A172 (cell line): ENCODE measurements at regions not wholly inside any gene's neighbourhood (a gene's known extent, or its start where the extent isn't known, plus 50 kb on each side); places are given as distances from the start of the nearest gene placed in this dataset.
A peak's percentile ranks its signal among the peaks of the same experiment; 100 is the strongest.
"Not testable (repeated sequence)": the region's sequence is repeated elsewhere in the genome, so short reads cannot be mapped to it uniquely, and the experiment has no call there.

Experiments used
- DNase-seq: peaks from one replicate; pipeline ENCODE4 v3.0.0-alpha.2; 2015; ENCODE audit warnings: low spot score

GRCh38 chr11:47928426-47928825 lies 51.9 kb upstream of the PTPRJ start:
- DNase-seq: no peak

GRCh38 chr11:47924184-47924691 lies 56.1 kb upstream of the PTPRJ start:
- DNase-seq: peak; percentile 95

- DNase-seq: peak; percentile 40
Observed at GRCh38 chr11:47923667-47924066, 56.7 kb upstream of the PTPRJ start.

- DNase-seq: not testable (repeated sequence)
Observed at GRCh38 chr11:47921080-47921555, 59.2 kb upstream of the PTPRJ start.

GRCh38 chr11:47918882-47919495 lies 61.4 kb upstream of the PTPRJ start:
- peak; percentile 73 for DNase-seq

- DNase-seq: no peak
Observed at GRCh38 chr11:47918370-47918690, 62.0 kb upstream of the PTPRJ start.

GRCh38 chr11:47917599-47918369 lies 62.6 kb upstream of the PTPRJ start:
- peak; percentile 97 for DNase-seq

GRCh38 chr11:47916361-47916841 lies 64.0 kb upstream of the PTPRJ start:
- no peak for DNase-seq

- DNase-seq: no peak
Observed at GRCh38 chr11:47915783-47916182, 64.6 kb upstream of the PTPRJ start.

GRCh38 chr11:47915374-47915773 lies 65.0 kb upstream of the PTPRJ start:
- DNase-seq: no peak

- peak; percentile 37 for DNase-seq
Observed at GRCh38 chr11:47914743-47915142, 65.6 kb upstream of the PTPRJ start.

GRCh38 chr11:47913529-47914244 lies 65.5 kb upstream of the NUP160 start:
- no peak for DNase-seq

GRCh38 chr11:47912843-47913437 lies 64.8 kb upstream of the NUP160 start:
- DNase-seq: no peak

GRCh38 chr11:47911149-47911548 lies 63.0 kb upstream of the NUP160 start:
- DNase-seq: no peak

GRCh38 chr11:47908198-47908597 lies 60.0 kb upstream of the NUP160 start:
- no peak for DNase-seq

GRCh38 chr11:47907499-47907898 lies 59.3 kb upstream of the NUP160 start:
- DNase-seq: no peak

- no peak for DNase-seq
Observed at GRCh38 chr11:47906066-47906465, 57.9 kb upstream of the NUP160 start.

- no peak for DNase-seq
Observed at GRCh38 chr11:47905358-47906059, 57.4 kb upstream of the NUP160 start.

GRCh38 chr11:47904808-47905207 lies 56.7 kb upstream of the NUP160 start:
- DNase-seq: no peak

- no peak for DNase-seq
Observed at GRCh38 chr11:47904048-47904447, 55.9 kb upstream of the NUP160 start.

GRCh38 chr11:47899801-47900200 lies 51.7 kb upstream of the NUP160 start:
- no peak for DNase-seq
